ENCODE measurements at regions not wholly inside any gene's neighbourhood (a gene's known extent, or its start where the extent isn't known, plus 50 kb on each side); places are given as distances from the start of the nearest gene placed in this dataset.
A peak's percentile ranks its signal among the peaks of the same experiment; 100 is the strongest.

GRCh38 chr5:50962934-50963872 is 296.8 kb downstream of the PARP8 start:
- Histone ChIP-seq H3K9ac (ENCODE audit: low read length) (peak overlapping the region; percentile 47), H3K4me3 (ENCODE audit: insufficient read depth, low read length, poor library complexity, severe bottlenecking) (peak overlapping the region; percentile 70), H3K27me3 (ENCODE audit: low read length) (no peaks in the 10 kb centered on the region), H3K9me2 (replicated peaks; ENCODE audit: insufficient read depth, low read length) (no peaks in the 10 kb centered on the region), H2AFZ (ENCODE audit: low read depth, low read length, severe bottlenecking) (peak overlapping the region; percentile 99), H3K4me2 (ENCODE audit: low read depth, low read length, poor library complexity, severe bottlenecking) (peak overlapping the region; percentile 90), H3K79me2 (ENCODE audit: insufficient read depth, low read length) (no peaks in the 10 kb centered on the region), H3K9me3 (ENCODE audit: insufficient read depth, low read length) (no peaks in the 10 kb centered on the region), H4K20me1 (ENCODE audit: low read depth, low read length) (no peaks in the 10 kb centered on the region), H3K36me3 (ENCODE audit: low read length) (no peaks in the 10 kb centered on the region), H3K27ac (ENCODE audit: low read depth, low read length) (no peak overlapping the region), H3F3A (ENCODE audit: insufficient read depth) (no peaks in the 10 kb centered on the region)
- peak; percentile 98 for TF ChIP-seq CTCF (IDR thresholded peaks at IDR 0.05; ENCODE audit: insufficient read depth, low read length, poor library complexity, severe bottlenecking)
- TF ChIP-seq EZH2phosphoT487 (conservative IDR thresholded peaks at IDR 0.05; ENCODE audit: low read length), result no peak

- H3K79me2 ChIP-seq (ENCODE audit: insufficient read depth, low read length), result no peaks in the 10 kb centered on the region
- no peaks in the 10 kb centered on the region for H3K9me2 ChIP-seq (replicated peaks; ENCODE audit: insufficient read depth, low read length)
- no peaks in the 10 kb centered on the region for H3K9me3 ChIP-seq (ENCODE audit: insufficient read depth, low read length)
- H3K4me2 ChIP-seq (ENCODE audit: low read depth, low read length, poor library complexity, severe bottlenecking), result no peak overlapping the region
- no peaks in the 10 kb centered on the region for H4K20me1 ChIP-seq (ENCODE audit: low read depth, low read length)
- no peak overlapping the region for H3K4me3 ChIP-seq (ENCODE audit: insufficient read depth, low read length, poor library complexity, severe bottlenecking)
- H3K27ac ChIP-seq (ENCODE audit: low read depth, low read length), result no peak overlapping the region
- no peaks in the 10 kb centered on the region for H3F3A ChIP-seq (ENCODE audit: insufficient read depth)
- H2AFZ ChIP-seq (ENCODE audit: low read depth, low read length, severe bottlenecking), result no peak overlapping the region
- TF ChIP-seq CTCF (IDR thresholded peaks at IDR 0.05; ENCODE audit: insufficient read depth, low read length, poor library complexity, severe bottlenecking) (no peak), EZH2phosphoT487 (conservative IDR thresholded peaks at IDR 0.05; ENCODE audit: low read length) (no peak)
- no peaks in the 10 kb centered on the region for H3K36me3 ChIP-seq (ENCODE audit: low read length)
- H3K9ac ChIP-seq (ENCODE audit: low read length), result no peak overlapping the region
- H3K27me3 ChIP-seq (ENCODE audit: low read length), result no peaks in the 10 kb centered on the region
Observed at GRCh38 chr5:50963971-50964745, 297.7 kb downstream of the PARP8 start.

GRCh38 chr5:50964746-50965653 is 298.6 kb downstream of the PARP8 start:
- Histone ChIP-seq H3K4me3 (ENCODE audit: insufficient read depth, low read length, poor library complexity, severe bottlenecking) (no peak overlapping the region), H4K20me1 (ENCODE audit: low read depth, low read length) (no peaks in the 10 kb centered on the region), H2AFZ (ENCODE audit: low read depth, low read length, severe bottlenecking) (no peak overlapping the region), H3K36me3 (ENCODE audit: low read length) (no peaks in the 10 kb centered on the region), H3K9me3 (ENCODE audit: insufficient read depth, low read length) (no peaks in the 10 kb centered on the region), H3K79me2 (ENCODE audit: insufficient read depth, low read length) (no peaks in the 10 kb centered on the region), H3K9me2 (replicated peaks; ENCODE audit: insufficient read depth, low read length) (no peaks in the 10 kb centered on the region), H3K27me3 (ENCODE audit: low read length) (no peaks in the 10 kb centered on the region), H3K27ac (ENCODE audit: low read depth, low read length) (no peak overlapping the region), H3K4me2 (ENCODE audit: low read depth, low read length, poor library complexity, severe bottlenecking) (no peak overlapping the region), H3F3A (ENCODE audit: insufficient read depth) (no peaks in the 10 kb centered on the region), H3K9ac (ENCODE audit: low read length) (no peak overlapping the region)
- TF ChIP-seq EZH2phosphoT487 (conservative IDR thresholded peaks at IDR 0.05; ENCODE audit: low read length), result no peak
- TF ChIP-seq CTCF (IDR thresholded peaks at IDR 0.05; ENCODE audit: insufficient read depth, low read length, poor library complexity, severe bottlenecking), result no peak
